ENCODE measurements at regions not wholly inside any gene's neighbourhood (a gene's known extent, or its start where the extent isn't known, plus 50 kb on each side); places are given as distances from the start of the nearest gene placed in this dataset.

DNA sequence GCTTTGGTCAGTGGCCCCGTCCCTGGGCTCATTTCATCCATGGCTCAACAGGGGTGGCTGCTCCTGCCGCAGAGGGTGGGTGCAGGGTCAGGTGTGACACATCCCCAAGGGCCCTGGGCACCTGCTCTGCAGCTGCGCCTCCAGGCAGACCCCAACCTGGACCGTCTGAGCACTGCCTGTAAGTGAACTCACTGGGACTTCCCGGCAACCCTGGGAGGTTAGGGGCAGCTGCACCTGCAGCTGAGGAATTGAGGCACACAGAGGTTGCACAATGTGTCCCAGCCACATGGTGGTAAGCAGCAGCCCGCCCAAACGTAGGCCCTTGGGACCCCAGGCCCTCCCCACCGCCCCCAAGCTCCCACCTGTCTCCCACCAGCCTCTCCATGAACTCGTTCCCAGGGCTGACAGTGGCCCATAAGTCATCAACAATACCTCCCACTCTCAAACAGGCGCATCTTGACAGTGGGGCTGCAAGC is 55.1 kb downstream of the PLXNA1 start:
- no peak for DNase-seq (ENCODE audit: low read depth in 1 of 2, low spot score in 1 of 2)
- Histone ChIP-seq H3K4me3 (replicated peaks; ENCODE audit: insufficient read depth, low read length) (no peak overlapping the region), H3K27me3 (ENCODE audit: insufficient read depth, poor library complexity, severe bottlenecking) (no peaks in the 10 kb centered on the region), H3K27ac (replicated peaks) (no peak overlapping the region)
- TF ChIP-seq SPI1 (IDR thresholded peaks at IDR 0.05; ENCODE audit: borderline replicate concordance, low read depth) (no peak), POLR2AphosphoS5 (IDR thresholded peaks at IDR 0.05; ENCODE audit: low read depth) (no peak), GABPA (IDR thresholded peaks at IDR 0.05; ENCODE audit: low read depth) (no peak)
- TF ChIP-seq, protein P1, sequence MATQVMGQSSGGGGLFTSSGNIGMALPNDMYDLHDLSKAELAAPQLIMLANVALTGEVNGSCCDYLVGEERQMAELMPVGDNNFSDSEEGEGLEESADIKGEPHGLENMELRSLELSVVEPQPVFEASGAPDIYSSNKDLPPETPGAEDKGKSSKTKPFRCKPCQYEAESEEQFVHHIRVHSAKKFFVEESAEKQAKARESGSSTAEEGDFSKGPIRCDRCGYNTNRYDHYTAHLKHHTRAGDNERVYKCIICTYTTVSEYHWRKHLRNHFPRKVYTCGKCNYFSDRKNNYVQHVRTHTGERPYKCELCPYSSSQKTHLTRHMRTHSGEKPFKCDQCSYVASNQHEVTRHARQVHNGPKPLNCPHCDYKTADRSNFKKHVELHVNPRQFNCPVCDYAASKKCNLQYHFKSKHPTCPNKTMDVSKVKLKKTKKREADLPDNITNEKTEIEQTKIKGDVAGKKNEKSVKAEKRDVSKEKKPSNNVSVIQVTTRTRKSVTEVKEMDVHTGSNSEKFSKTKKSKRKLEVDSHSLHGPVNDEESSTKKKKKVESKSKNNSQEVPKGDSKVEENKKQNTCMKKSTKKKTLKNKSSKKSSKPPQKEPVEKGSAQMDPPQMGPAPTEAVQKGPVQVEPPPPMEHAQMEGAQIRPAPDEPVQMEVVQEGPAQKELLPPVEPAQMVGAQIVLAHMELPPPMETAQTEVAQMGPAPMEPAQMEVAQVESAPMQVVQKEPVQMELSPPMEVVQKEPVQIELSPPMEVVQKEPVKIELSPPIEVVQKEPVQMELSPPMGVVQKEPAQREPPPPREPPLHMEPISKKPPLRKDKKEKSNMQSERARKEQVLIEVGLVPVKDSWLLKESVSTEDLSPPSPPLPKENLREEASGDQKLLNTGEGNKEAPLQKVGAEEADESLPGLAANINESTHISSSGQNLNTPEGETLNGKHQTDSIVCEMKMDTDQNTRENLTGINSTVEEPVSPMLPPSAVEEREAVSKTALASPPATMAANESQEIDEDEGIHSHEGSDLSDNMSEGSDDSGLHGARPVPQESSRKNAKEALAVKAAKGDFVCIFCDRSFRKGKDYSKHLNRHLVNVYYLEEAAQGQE (IDR thresholded peaks at IDR 0.05; ENCODE audit: insufficient replicate concordance, low read depth): no peak
- TF ChIP-seq, protein P2, sequence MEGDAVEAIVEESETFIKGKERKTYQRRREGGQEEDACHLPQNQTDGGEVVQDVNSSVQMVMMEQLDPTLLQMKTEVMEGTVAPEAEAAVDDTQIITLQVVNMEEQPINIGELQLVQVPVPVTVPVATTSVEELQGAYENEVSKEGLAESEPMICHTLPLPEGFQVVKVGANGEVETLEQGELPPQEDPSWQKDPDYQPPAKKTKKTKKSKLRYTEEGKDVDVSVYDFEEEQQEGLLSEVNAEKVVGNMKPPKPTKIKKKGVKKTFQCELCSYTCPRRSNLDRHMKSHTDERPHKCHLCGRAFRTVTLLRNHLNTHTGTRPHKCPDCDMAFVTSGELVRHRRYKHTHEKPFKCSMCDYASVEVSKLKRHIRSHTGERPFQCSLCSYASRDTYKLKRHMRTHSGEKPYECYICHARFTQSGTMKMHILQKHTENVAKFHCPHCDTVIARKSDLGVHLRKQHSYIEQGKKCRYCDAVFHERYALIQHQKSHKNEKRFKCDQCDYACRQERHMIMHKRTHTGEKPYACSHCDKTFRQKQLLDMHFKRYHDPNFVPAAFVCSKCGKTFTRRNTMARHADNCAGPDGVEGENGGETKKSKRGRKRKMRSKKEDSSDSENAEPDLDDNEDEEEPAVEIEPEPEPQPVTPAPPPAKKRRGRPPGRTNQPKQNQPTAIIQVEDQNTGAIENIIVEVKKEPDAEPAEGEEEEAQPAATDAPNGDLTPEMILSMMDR (IDR thresholded peaks at IDR 0.05; ENCODE audit: insufficient read depth, low read length): no peak

DNA sequence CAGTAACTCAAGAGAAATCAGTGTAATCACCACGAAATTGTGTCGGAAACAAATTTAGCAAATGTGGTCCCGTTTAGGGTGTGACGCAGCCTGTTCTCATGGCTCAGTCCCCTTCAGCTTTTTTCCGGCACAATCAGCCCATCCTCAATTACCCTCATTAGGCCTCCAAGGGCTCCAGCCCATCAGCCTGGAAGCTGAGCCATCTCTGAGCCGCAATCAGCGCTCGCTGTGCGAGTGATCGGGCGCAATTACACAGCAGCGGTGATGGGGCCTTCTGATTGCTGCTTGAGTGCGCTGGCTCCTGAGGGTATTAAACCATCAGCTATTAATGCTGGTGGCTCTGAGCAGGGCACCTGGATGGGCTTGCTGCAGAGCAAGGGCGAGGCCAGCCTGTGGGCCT is 55.6 kb downstream of the PLXNA1 start:
- no peak overlapping the region for H3K27ac ChIP-seq (replicated peaks)
- H3K27me3 ChIP-seq (ENCODE audit: insufficient read depth, poor library complexity, severe bottlenecking): no peaks in the 10 kb centered on the region
- no peak for DNase-seq (ENCODE audit: low read depth in 1 of 2, low spot score in 1 of 2)
- no peak overlapping the region for H3K4me3 ChIP-seq (replicated peaks; ENCODE audit: insufficient read depth, low read length)
- TF ChIP-seq, protein P1 (IDR thresholded peaks at IDR 0.05; ENCODE audit: insufficient replicate concordance, low read depth): no peak
- TF ChIP-seq SPI1 (IDR thresholded peaks at IDR 0.05; ENCODE audit: borderline replicate concordance, low read depth) (no peak), GABPA (IDR thresholded peaks at IDR 0.05; ENCODE audit: low read depth) (no peak), POLR2AphosphoS5 (IDR thresholded peaks at IDR 0.05; ENCODE audit: low read depth) (no peak)
- TF ChIP-seq, protein P2 (IDR thresholded peaks at IDR 0.05; ENCODE audit: insufficient read depth, low read length): no peak

DNA sequence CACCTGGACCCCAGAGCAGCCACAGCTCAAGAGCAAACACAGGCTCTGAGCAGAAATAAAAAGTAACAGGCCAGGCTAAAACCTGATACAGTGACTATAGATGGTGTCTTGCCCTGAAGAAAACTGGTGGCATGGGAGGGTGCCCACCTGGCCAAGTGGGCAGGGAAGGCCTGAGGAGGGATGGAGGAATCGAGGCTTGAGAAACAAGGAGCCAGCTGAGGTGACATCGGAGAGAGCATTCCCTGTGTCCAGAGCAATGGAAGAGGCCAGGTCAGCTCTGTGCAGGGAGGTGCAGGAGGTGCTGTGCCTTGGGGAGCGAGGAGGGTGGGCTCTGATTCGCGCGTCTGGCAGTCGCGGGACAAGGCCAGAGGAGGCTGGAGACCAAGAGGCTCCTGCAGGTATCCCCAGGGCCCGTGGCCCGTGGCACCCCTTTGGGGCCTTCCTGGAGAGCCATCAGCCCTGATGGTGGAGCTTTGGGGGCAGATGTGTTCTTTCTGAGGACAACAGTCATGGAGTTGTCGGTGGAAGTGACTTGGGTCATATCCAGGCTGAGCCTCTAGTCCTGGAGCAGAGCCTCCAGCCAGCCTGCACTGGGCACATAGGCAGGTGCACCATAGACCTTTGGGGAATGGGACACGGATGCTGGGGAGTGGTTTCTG is 56.1 kb downstream of the PLXNA1 start:
- H3K27ac ChIP-seq (replicated peaks): no peak overlapping the region
- TF ChIP-seq, protein P1 (IDR thresholded peaks at IDR 0.05; ENCODE audit: insufficient replicate concordance, low read depth): no peak
- TF ChIP-seq SPI1 (IDR thresholded peaks at IDR 0.05; ENCODE audit: borderline replicate concordance, low read depth): no peak
- TF ChIP-seq POLR2AphosphoS5 (IDR thresholded peaks at IDR 0.05; ENCODE audit: low read depth): no peak
- H3K4me3 ChIP-seq (replicated peaks; ENCODE audit: insufficient read depth, low read length): no peak overlapping the region
- DNase-seq (ENCODE audit: low read depth in 1 of 2, low spot score in 1 of 2): no peak
- no peaks in the 10 kb centered on the region for H3K27me3 ChIP-seq (ENCODE audit: insufficient read depth, poor library complexity, severe bottlenecking)
